Common myeloid progenitor, CD34-positive (primary cell): ENCODE measurements at regions not wholly inside any gene's neighbourhood (a gene's known extent, or its start where the extent isn't known, plus 50 kb on each side); places are given as distances from the start of the nearest gene placed in this dataset.

Source experiments
- CTCF ChIA-PET: fragments of 350-600 bp; sonication (Branson Sonifier 250); formaldehyde crosslinking; loops from one replicate; lab custom pipeline; 2021; ENCODE audit warnings: antibody characterized with exemption; lab: Charles Lee
- POLR2A ChIA-PET: fragments of 350-600 bp; sonication (Branson Sonifier 250); formaldehyde crosslinking; loops from one replicate; lab custom pipeline; 2021; ENCODE audit warnings: antibody characterized with exemption; lab: Charles Lee
- DNase-seq, 3 donors: peaks; one replicate each; pipeline versions ENCODE4 v3.0.0 to v3.0.0-alpha.2; 2013
- H3K27ac ChIP-seq, 2 experiments: 1 replicate in 1 of 2; 2 replicates in 1 of 2; pipeline ENCODE4 v1.7.0; 2013; ENCODE audit warnings: inconsistent platforms in 2 of 2, low read length in 2 of 2, mild to moderate bottlenecking in 2 of 2, low read depth in 1 of 2, moderate library complexity in 1 of 2; ENCODE audit not compliant: severe bottlenecking in 2 of 2, insufficient read depth in 1 of 2, poor library complexity in 1 of 2
- H3K27me3 ChIP-seq, 5 experiments: replicated peaks in 2 of 5; 1 replicate in 3 of 5; 2 replicates in 2 of 5; pipeline versions ENCODE4 v1.6.1 to v1.7.0; 2013; ENCODE audit warnings: low read length in 4 of 5, mild to moderate bottlenecking in 2 of 5, moderate library complexity in 2 of 5, inconsistent platforms in 1 of 5; ENCODE audit not compliant: insufficient read depth in 5 of 5, control insufficient read depth in 4 of 5
- H3K36me3 ChIP-seq, 4 experiments: 1 replicate in 2 of 4; 2 replicates in 2 of 4; pipeline versions ENCODE4 v1.6.1 to v1.7.0; 2013; ENCODE audit warnings: low read length in 3 of 4, control low read depth in 1 of 4, mild to moderate bottlenecking in 1 of 4; ENCODE audit not compliant: control insufficient read depth in 4 of 4, insufficient read depth in 4 of 4
- H3K4me1 ChIP-seq, 4 experiments: 1 replicate in 3 of 4; 2 replicates in 1 of 4; pipeline versions ENCODE4 v1.6.1 to v1.7.1; 2013; ENCODE audit warnings: low read length in 3 of 4, mild to moderate bottlenecking in 3 of 4, control low read depth in 1 of 4, inconsistent platforms in 1 of 4, moderate library complexity in 1 of 4; ENCODE audit not compliant: control insufficient read depth in 4 of 4, insufficient read depth in 4 of 4; ENCODE audit errors: control extremely low read depth in 1 of 4
- H3K4me3 ChIP-seq, 7 experiments: 1 replicate in 4 of 7; 2 replicates in 3 of 7; pipeline versions ENCODE4 v1.5.1 to v1.7.0; 2013; ENCODE audit warnings: mild to moderate bottlenecking in 7 of 7, low read length in 6 of 7, moderate library complexity in 6 of 7, inconsistent platforms in 2 of 7, low read depth in 2 of 7, control low read depth in 1 of 7; ENCODE audit not compliant: insufficient read depth in 4 of 7, control insufficient read depth in 1 of 7; ENCODE audit errors: extremely low read depth in 1 of 7
- H3K9me3 ChIP-seq, 5 experiments: 1 replicate in 4 of 5; 2 replicates in 1 of 5; pipeline versions ENCODE4 v1.6.1 to v1.7.1; 2013; ENCODE audit warnings: low read length in 4 of 5, mild to moderate bottlenecking in 2 of 5, inconsistent platforms in 1 of 5, low read depth in 1 of 5, moderate library complexity in 1 of 5; ENCODE audit not compliant: control insufficient read depth in 4 of 5, insufficient read depth in 2 of 5; ENCODE audit errors: control extremely low read depth in 1 of 5
- WGBS: methylation state at CpG from one replicate; pipeline ENCODE4 v1.1.5; 2013; ENCODE audit not compliant: insufficient coverage; 5-methylcytosine and 5-hydroxymethylcytosine counted together

GRCh38 chr11:134750619-134751018 lies 338.6 kb upstream of the B3GAT1 start:
- WGBS, result 100% methylated on average over 1 of the region's 2 CpGs
- Histone ChIP-seq H3K4me3 (no peak overlapping the region), H3K9me3 (peaks cover 0 to 21% (median 3%) of the 10 kb centered on the region in 5 experiments), H3K4me1 (no peaks in the 10 kb centered on the region), H3K36me3 (no peaks in the 10 kb centered on the region), H3K27ac (no peak overlapping the region), H3K27me3 (peaks cover 0 to under 1% (median 0%) of the 10 kb centered on the region in 5 experiments)
- no peak for DNase-seq
- CTCF ChIA-PET, result no interaction called here
- POLR2A ChIA-PET, result no interaction called here

GRCh38 chr11:134749040-134749839 lies 337.2 kb upstream of the B3GAT1 start:
- no peak for DNase-seq
- Histone ChIP-seq H3K27me3 (peaks cover 0 to 2% (median 0%) of the 10 kb centered on the region in 5 experiments), H3K4me3 (no peak overlapping the region), H3K36me3 (no peaks in the 10 kb centered on the region), H3K27ac (no peak overlapping the region), H3K4me1 (no peaks in the 10 kb centered on the region), H3K9me3 (peaks cover 0 to 21% (median 3%) of the 10 kb centered on the region in 5 experiments)
- POLR2A ChIA-PET, result interaction anchor here (0.6 kb wide), 1 partner anchor 10 kb away, joined by 3 read pairs; no protein-coding TSS in a partner anchor
- 65% methylated on average over 5 of the region's 5 CpGs for WGBS
- CTCF ChIA-PET, result no interaction called here

- peaks cover 0 to 21% (median 3%) of the 10 kb centered on the region in 5 experiments for H3K9me3 ChIP-seq
- H3K36me3 ChIP-seq, result no peaks in the 10 kb centered on the region
- 100% methylated on average over 1 of the region's 2 CpGs for WGBS
- H3K4me3 ChIP-seq, result no peak overlapping the region
- H3K4me1 ChIP-seq, result no peaks in the 10 kb centered on the region
- H3K27me3 ChIP-seq, result peaks cover 0 to 2% (median 0%) of the 10 kb centered on the region in 5 experiments
- ChIA-PET CTCF (no interaction called here), POLR2A (no interaction called here)
- no peak overlapping the region for H3K27ac ChIP-seq
- no peak for DNase-seq
Observed at GRCh38 chr11:134746609-134747008, 334.6 kb upstream of the B3GAT1 start.

- Histone ChIP-seq H3K4me1 (no peaks in the 10 kb centered on the region), H3K27me3 (peaks cover 0 to 2% (median 0%) of the 10 kb centered on the region in 5 experiments), H3K27ac (no peak overlapping the region), H3K4me3 (no peak overlapping the region), H3K9me3 (peaks cover 0 to 21% (median 3%) of the 10 kb centered on the region in 5 experiments), H3K36me3 (no peaks in the 10 kb centered on the region)
- 100% methylated on average over 2 of the region's 3 CpGs for WGBS
- no peak for DNase-seq
- POLR2A ChIA-PET, result no interaction called here
- CTCF ChIA-PET, result no interaction called here
Observed at GRCh38 chr11:134745456-134745855, 333.4 kb upstream of the B3GAT1 start.

GRCh38 chr11:134743820-134744195 lies 331.8 kb upstream of the B3GAT1 start:
- peaks cover 0 to 18% (median 5%) of the 10 kb centered on the region in 5 experiments for H3K9me3 ChIP-seq
- ChIA-PET CTCF (no interaction called here), POLR2A (no interaction called here)
- no peaks in the 10 kb centered on the region for H3K4me1 ChIP-seq
- no peaks in the 10 kb centered on the region for H3K36me3 ChIP-seq
- no peak overlapping the region for H3K4me3 ChIP-seq
- H3K27ac ChIP-seq, result no peak overlapping the region
- peaks cover 0 to 2% (median 0%) of the 10 kb centered on the region in 5 experiments for H3K27me3 ChIP-seq
- 100% methylated on average over 1 of the region's 4 CpGs for WGBS
- no peak for DNase-seq

- 37% methylated on average over 4 of the region's 12 CpGs for WGBS
- no peak for DNase-seq
- Histone ChIP-seq H3K27ac (no peak overlapping the region), H3K4me1 (no peaks in the 10 kb centered on the region), H3K27me3 (peaks cover 0 to 2% (median 0%) of the 10 kb centered on the region in 5 experiments), H3K9me3 (peaks cover 0 to 12% (median 3%) of the 10 kb centered on the region in 5 experiments), H3K4me3 (no peak overlapping the region), H3K36me3 (no peaks in the 10 kb centered on the region)
- ChIA-PET CTCF (no interaction called here), POLR2A (no interaction called here)
Observed at GRCh38 chr11:134742956-134743819, 331.1 kb upstream of the B3GAT1 start.
